Hepatocyte (in vitro differentiated cells): ENCODE measurements at regions not wholly inside any gene's neighbourhood (a gene's known extent, or its start where the extent isn't known, plus 50 kb on each side); places are given as distances from the start of the nearest gene placed in this dataset.

Experiments
- DNase-seq: peaks from one replicate; pipeline ENCODE4 v3.0.0-alpha.2; 2016; ENCODE audit warnings: low spot score
- H2AFZ ChIP-seq: fragments of 200-600 bp; sonication (generic); 2 replicates; pipeline ENCODE4 v1.6.0; 2016; ENCODE audit warnings: antibody characterized with exemption, mild to moderate bottlenecking
- H3K27ac ChIP-seq: fragments of 200-600 bp; sonication (generic); 2 replicates; pipeline ENCODE4 v1.5.1; 2016; ENCODE audit warnings: mild to moderate bottlenecking
- H3K27me3 ChIP-seq: fragments of 200-600 bp; sonication (generic); 2 replicates; pipeline ENCODE4 v1.6.1; 2016
- H3K36me3 ChIP-seq: fragments of 200-600 bp; sonication (generic); replicated peaks from 2 replicates; pipeline ENCODE4 v1.5.1; 2016; ENCODE audit warnings: low read depth; ENCODE audit not compliant: insufficient read depth
- H3K4me1 ChIP-seq: fragments of 200-600 bp; sonication (generic); 2 replicates; pipeline ENCODE4 v1.5.1; 2016; ENCODE audit warnings: mild to moderate bottlenecking, moderate library complexity; ENCODE audit not compliant: insufficient read depth
- H3K4me2 ChIP-seq: fragments of 200-600 bp; sonication (generic); 2 replicates; pipeline ENCODE4 v1.6.0; 2016
- H3K4me3 ChIP-seq: fragments of 200-600 bp; sonication (generic); 2 replicates; pipeline ENCODE4 v1.5.1; 2016; ENCODE audit warnings: mild to moderate bottlenecking
- H3K79me2 ChIP-seq: fragments of 200-600 bp; sonication (generic); 2 replicates; pipeline ENCODE4 v1.6.0; 2017; ENCODE audit warnings: mild to moderate bottlenecking
- H3K9me2 ChIP-seq: fragments of 200-600 bp; sonication (generic); replicated peaks from 2 replicates; pipeline ENCODE4 v1.6.0; 2017; ENCODE audit warnings: mild to moderate bottlenecking; ENCODE audit not compliant: insufficient read depth
- H3K9me3 ChIP-seq: fragments of 200-600 bp; sonication (generic); 2 replicates; pipeline ENCODE4 v1.5.1; 2016; ENCODE audit warnings: low read depth, mild to moderate bottlenecking
- H4K20me1 ChIP-seq: fragments of 200-600 bp; sonication (generic); 2 replicates; pipeline ENCODE4 v1.6.0; 2016; ENCODE audit warnings: mild to moderate bottlenecking; ENCODE audit not compliant: insufficient read depth, poor library complexity, severe bottlenecking
- CTCF ChIP-seq: fragments of 200-600 bp; sonication (generic); IDR thresholded peaks from 2 replicates; pipeline ENCODE4 v1.5.1; 2016; ENCODE audit warnings: antibody characterized with exemption, mild to moderate bottlenecking; ENCODE audit not compliant: poor library complexity
- EZH2 ChIP-seq: fragments of 200-600 bp; sonication (generic); IDR thresholded peaks from 2 replicates; pipeline ENCODE4 v1.6.1; 2016; ENCODE audit warnings: antibody characterized with exemption, mild to moderate bottlenecking, borderline replicate concordance
- EZH2phosphoT487 ChIP-seq: fragments of 200-600 bp; sonication (generic); IDR thresholded peaks from one replicate; pipeline ENCODE4 v1.6.1; 2018; ENCODE audit warnings: antibody characterized with exemption, mild to moderate bottlenecking, low read depth, moderate library complexity; ENCODE audit not compliant: unreplicated experiment, severe bottlenecking
- WGBS: methylation state at CpG from one replicate; pipeline ENCODE4 v1.1.6; 2016; ENCODE audit warnings: low lambda C conversion rate; ENCODE audit errors: missing lambda C conversion rate; 5-methylcytosine and 5-hydroxymethylcytosine counted together

GRCh38 chr7:119696336-119696735 is 576.6 kb upstream of the KCND2 start:
- Histone ChIP-seq H3K9me2 (no peaks in the 10 kb centered on the region), H3K4me2 (no peak overlapping the region), H3K4me3 (no peak overlapping the region), H3K9me3 (no peaks in the 10 kb centered on the region), H3K79me2 (no peaks in the 10 kb centered on the region), H3K4me1 (no peaks in the 10 kb centered on the region), H3K27ac (no peak overlapping the region), H4K20me1 (no peaks in the 10 kb centered on the region), H3K27me3 (no peaks in the 10 kb centered on the region), H3K36me3 (no peaks in the 10 kb centered on the region), H2AFZ (no peak overlapping the region)
- WGBS: 88% methylated on average over 3 of the region's 3 CpGs
- TF ChIP-seq EZH2phosphoT487 (no peak), EZH2 (no peak), CTCF (no peak)
- DNase-seq: no peak

DNA sequence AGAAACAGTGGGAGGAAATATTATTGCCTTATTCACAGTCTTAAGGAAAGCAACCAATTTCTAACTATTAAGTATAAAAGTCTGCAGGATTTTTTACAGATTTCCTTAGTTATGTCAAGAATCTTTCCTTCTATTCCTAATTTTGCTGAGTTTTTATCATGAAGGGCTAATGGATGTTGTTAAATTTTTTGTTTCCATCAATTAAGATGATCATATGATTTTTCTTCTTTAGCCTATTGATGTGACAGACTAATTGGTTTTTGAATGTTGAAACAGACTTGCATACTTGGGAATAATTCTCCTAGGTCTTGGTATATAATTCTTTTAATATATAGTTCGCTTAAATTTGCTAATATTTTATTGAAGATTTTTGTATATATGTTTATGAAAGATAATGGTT is 569.1 kb upstream of the KCND2 start:
- Histone ChIP-seq H4K20me1 (no peaks in the 10 kb centered on the region), H3K9me3 (no peaks in the 10 kb centered on the region), H2AFZ (no peak overlapping the region), H3K4me1 (no peaks in the 10 kb centered on the region), H3K79me2 (no peaks in the 10 kb centered on the region), H3K4me2 (no peak overlapping the region), H3K27ac (no peak overlapping the region), H3K27me3 (no peaks in the 10 kb centered on the region), H3K4me3 (no peak overlapping the region), H3K9me2 (no peaks in the 10 kb centered on the region), H3K36me3 (no peaks in the 10 kb centered on the region)
- TF ChIP-seq EZH2 (no peak), CTCF (no peak), EZH2phosphoT487 (no peak)
- no peak for DNase-seq
- 76% methylated on average over 1 of the region's 1 CpG for WGBS

DNA sequence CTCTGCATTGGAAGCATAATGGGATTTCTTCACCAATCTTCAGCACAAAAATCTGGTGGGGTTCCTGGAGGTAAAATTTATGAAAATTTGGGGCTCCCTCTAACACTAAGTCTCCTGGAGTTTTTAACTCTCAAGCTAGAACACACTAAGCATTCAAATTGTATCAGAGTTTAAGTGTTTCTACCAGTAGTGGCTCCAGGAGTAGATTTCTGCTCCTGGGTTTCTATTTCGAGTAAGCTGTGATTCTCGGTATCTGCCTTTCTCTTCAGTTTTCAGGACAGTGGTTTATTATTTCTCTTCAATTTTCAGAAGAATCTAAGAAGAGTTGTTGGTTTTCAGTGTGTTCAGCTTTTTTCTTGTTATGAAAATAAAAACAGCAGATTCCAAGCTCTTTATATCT is 566.4 kb upstream of the KCND2 start:
- Histone ChIP-seq H2AFZ (no peak overlapping the region), H3K36me3 (no peaks in the 10 kb centered on the region), H3K27me3 (no peaks in the 10 kb centered on the region), H3K4me1 (no peaks in the 10 kb centered on the region), H3K4me2 (no peak overlapping the region), H4K20me1 (no peaks in the 10 kb centered on the region), H3K9me2 (no peaks in the 10 kb centered on the region), H3K27ac (no peak overlapping the region), H3K9me3 (no peaks in the 10 kb centered on the region), H3K4me3 (no peak overlapping the region), H3K79me2 (no peaks in the 10 kb centered on the region)
- no peak for TF ChIP-seq EZH2phosphoT487
- 92% methylated on average over 2 of the region's 2 CpGs for WGBS
- DNase-seq: no peak

DNA sequence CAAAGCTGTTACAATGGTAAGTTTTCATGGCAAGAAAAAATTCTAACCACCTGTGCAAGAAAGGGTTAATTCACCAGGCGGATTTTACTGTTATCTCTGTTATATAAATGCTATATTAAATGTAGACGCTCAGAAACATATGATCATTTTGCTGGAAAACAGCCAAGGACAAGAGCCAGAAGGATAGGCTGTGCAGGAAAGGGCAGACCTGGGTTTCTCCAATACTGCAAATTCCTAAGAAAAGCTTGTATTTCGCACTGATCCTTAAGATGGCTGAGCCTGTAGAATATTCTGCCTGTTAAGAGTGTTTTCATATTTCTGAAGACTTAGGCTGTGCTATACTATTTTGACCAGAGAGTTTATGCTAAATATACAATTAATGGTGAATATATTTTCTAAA is 564.1 kb upstream of the KCND2 start:
- Histone ChIP-seq H3K27me3 (no peaks in the 10 kb centered on the region), H4K20me1 (no peaks in the 10 kb centered on the region), H3K9me3 (no peaks in the 10 kb centered on the region), H3K4me3 (no peak overlapping the region), H3K9me2 (no peaks in the 10 kb centered on the region), H3K79me2 (no peaks in the 10 kb centered on the region), H3K36me3 (no peaks in the 10 kb centered on the region), H3K4me1 (no peaks in the 10 kb centered on the region), H3K27ac (no peak overlapping the region), H2AFZ (no peak overlapping the region), H3K4me2 (no peak overlapping the region)
- DNase-seq: no peak
- TF ChIP-seq CTCF: no peak
- 45% methylated on average over 3 of the region's 3 CpGs for WGBS
